ENCODE measurements at regions not wholly inside any gene's neighbourhood (a gene's known extent, or its start where the extent isn't known, plus 50 kb on each side); places are given as distances from the start of the nearest gene placed in this dataset.

- CTCF ChIA-PET: no interaction called here
- POLR2A ChIA-PET: no interaction called here
- no peak for DNase-seq (ENCODE audit: extremely low spot score)
- TF ChIP-seq TARDBP (IDR thresholded peaks at IDR 0.05) (no peak), FOXA1 (IDR thresholded peaks at IDR 0.05) (no peak), ELF4 (IDR thresholded peaks at IDR 0.05) (no peak), L3MBTL2 (conservative IDR thresholded peaks at IDR 0.05) (no peak)
Measured at GRCh38 chr1:70856201-70856600, 191.4 kb downstream of the PTGER3 start.

GRCh38 chr1:70863239-70863638 is 184.4 kb downstream of the PTGER3 start:
- ChIA-PET CTCF (no interaction called here), POLR2A (no interaction called here)
- no peak for DNase-seq (ENCODE audit: extremely low spot score)
- TF ChIP-seq SUZ12 (IDR thresholded peaks at IDR 0.05) (no peak), ARNT (IDR thresholded peaks at IDR 0.05) (no peak), L3MBTL2 (conservative IDR thresholded peaks at IDR 0.05) (no peak), HDGF (IDR thresholded peaks at IDR 0.05; ENCODE audit: borderline replicate concordance) (no peak), BHLHE40 (IDR thresholded peaks at IDR 0.05; ENCODE audit: borderline replicate concordance) (no peak), FOXK2 (IDR thresholded peaks at IDR 0.05) (no peak), FOXA1 (IDR thresholded peaks at IDR 0.05) (no peak)

GRCh38 chr1:70864302-70864701 is 183.3 kb downstream of the PTGER3 start:
- ChIA-PET CTCF (no interaction called here), POLR2A (no interaction called here)
- TF ChIP-seq ELF4 (IDR thresholded peaks at IDR 0.05) (no peak), ARNT (IDR thresholded peaks at IDR 0.05) (no peak), NFRKB (IDR thresholded peaks at IDR 0.05) (no peak), HDGF (IDR thresholded peaks at IDR 0.05; ENCODE audit: borderline replicate concordance) (no peak), CTBP1 (IDR thresholded peaks at IDR 0.05; ENCODE audit: borderline replicate concordance) (no peak), L3MBTL2 (conservative IDR thresholded peaks at IDR 0.05) (no peak), FOXA1 (IDR thresholded peaks at IDR 0.05) (no peak)
- DNase-seq (ENCODE audit: extremely low spot score): no peak

GRCh38 chr1:70866542-70867264 is 180.9 kb downstream of the PTGER3 start:
- ChIA-PET POLR2A (no interaction called here), CTCF (no interaction called here)
- no peak for DNase-seq (ENCODE audit: extremely low spot score)
- TF ChIP-seq FOXA1 (IDR thresholded peaks at IDR 0.05): no peak
- no peak for TF ChIP-seq NFRKB (IDR thresholded peaks at IDR 0.05)

- no peak for DNase-seq (ENCODE audit: extremely low spot score)
- TF ChIP-seq LEF1 (IDR thresholded peaks at IDR 0.05; ENCODE audit: borderline replicate concordance) (no peak), FOXK2 (IDR thresholded peaks at IDR 0.05) (no peak), ELF4 (IDR thresholded peaks at IDR 0.05) (no peak), FOXA1 (IDR thresholded peaks at IDR 0.05) (no peak), L3MBTL2 (conservative IDR thresholded peaks at IDR 0.05) (no peak), HDGF (IDR thresholded peaks at IDR 0.05; ENCODE audit: borderline replicate concordance) (no peak), TARDBP (IDR thresholded peaks at IDR 0.05) (no peak), PKNOX1 (IDR thresholded peaks at IDR 0.05) (no peak), ZNF384 (IDR thresholded peaks at IDR 0.05) (no peak), ARNT (IDR thresholded peaks at IDR 0.05) (no peak), BHLHE40 (IDR thresholded peaks at IDR 0.05; ENCODE audit: borderline replicate concordance) (no peak), FOXM1 (IDR thresholded peaks at IDR 0.05; ENCODE audit: borderline replicate concordance) (no peak), SUZ12 (IDR thresholded peaks at IDR 0.05) (no peak), SP1 (IDR thresholded peaks at IDR 0.05) (no peak)
- POLR2A ChIA-PET: no interaction called here
- CTCF ChIA-PET: no interaction called here
Measured at GRCh38 chr1:70871790-70872189, 175.8 kb downstream of the PTGER3 start.

- DNase-seq (ENCODE audit: extremely low spot score): no peak
- ChIA-PET POLR2A (no interaction called here), CTCF (no interaction called here)
- no peak for TF ChIP-seq HDGF (IDR thresholded peaks at IDR 0.05; ENCODE audit: borderline replicate concordance)
- TF ChIP-seq SUZ12 (IDR thresholded peaks at IDR 0.05): no peak
- TF ChIP-seq ELF4 (IDR thresholded peaks at IDR 0.05): no peak
- no peak for TF ChIP-seq ZNF384 (IDR thresholded peaks at IDR 0.05)
Measured at GRCh38 chr1:70874063-70874462, 173.6 kb downstream of the PTGER3 start.

GRCh38 chr1:70874818-70875217 is 172.8 kb downstream of the PTGER3 start:
- DNase-seq (ENCODE audit: extremely low spot score): no peak
- ChIA-PET CTCF (no interaction called here), POLR2A (no interaction called here)
- TF ChIP-seq PKNOX1 (IDR thresholded peaks at IDR 0.05): no peak
- TF ChIP-seq FOXM1 (IDR thresholded peaks at IDR 0.05; ENCODE audit: borderline replicate concordance): no peak
- no peak for TF ChIP-seq NFRKB (IDR thresholded peaks at IDR 0.05)
- no peak for TF ChIP-seq FOXA1 (IDR thresholded peaks at IDR 0.05)
- no peak for TF ChIP-seq SUZ12 (IDR thresholded peaks at IDR 0.05)
- no peak for TF ChIP-seq BHLHE40 (IDR thresholded peaks at IDR 0.05; ENCODE audit: borderline replicate concordance)
- TF ChIP-seq ARNT (IDR thresholded peaks at IDR 0.05): no peak
- no peak for TF ChIP-seq SP1 (IDR thresholded peaks at IDR 0.05)

- POLR2A ChIA-PET: no interaction called here
- TF ChIP-seq L3MBTL2 (conservative IDR thresholded peaks at IDR 0.05): no peak
- no peak for TF ChIP-seq FOXM1 (IDR thresholded peaks at IDR 0.05; ENCODE audit: borderline replicate concordance)
- no peak for TF ChIP-seq SP1 (IDR thresholded peaks at IDR 0.05)
- no peak for TF ChIP-seq PKNOX1 (IDR thresholded peaks at IDR 0.05)
- no peak for TF ChIP-seq CTBP1 (IDR thresholded peaks at IDR 0.05; ENCODE audit: borderline replicate concordance)
- no peak for DNase-seq (ENCODE audit: extremely low spot score)
- CTCF ChIA-PET: no interaction called here
Measured at GRCh38 chr1:70877343-70877742, 170.3 kb downstream of the PTGER3 start.

Measured in HEK293T (cell line).